DOHH2 (cell line): ENCODE measurements at regions not wholly inside any gene's neighbourhood (a gene's known extent, or its start where the extent isn't known, plus 50 kb on each side); places are given as distances from the start of the nearest gene placed in this dataset.

ENCODE experiments used
- CTCF ChIP-seq: fragments of 200-600 bp; sonication (generic); IDR thresholded peaks from one replicate; pipeline ENCODE4 v1.5.1; 2014; ENCODE audit warnings: antibody characterized with exemption, mild to moderate bottlenecking, low read depth, low read length; ENCODE audit not compliant: poor library complexity, severe bottlenecking
- EZH2phosphoT487 ChIP-seq: fragments of 200-600 bp; sonication (generic); IDR thresholded peaks from 2 replicates; pipeline ENCODE4 v1.6.1; 2017; ENCODE audit warnings: borderline replicate concordance, mild to moderate bottlenecking, antibody characterized with exemption, low read length, moderate library complexity, mixed read lengths

DNA sequence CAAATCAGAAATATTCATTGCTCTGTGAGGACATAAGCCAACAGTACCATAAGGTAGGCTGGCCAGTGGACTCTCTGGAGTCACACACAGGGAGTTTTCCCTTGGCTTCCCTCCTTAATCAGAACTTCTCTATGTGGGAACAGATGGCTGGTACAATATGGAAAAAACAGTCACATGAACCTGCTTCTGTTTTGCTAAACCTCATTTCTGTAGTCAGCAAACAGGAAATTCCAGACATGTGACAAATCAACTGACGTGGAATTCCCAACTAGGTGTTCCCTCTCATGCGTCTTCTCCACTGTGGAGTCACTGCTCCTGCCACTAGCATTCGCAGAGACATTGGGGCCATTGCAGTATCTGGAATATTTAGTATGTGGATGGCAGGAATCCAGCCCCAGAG lies 617.6 kb downstream of the KIF4B start:
- TF ChIP-seq CTCF (no peak), EZH2phosphoT487 (no peak)
